ENCODE measurements at regions not wholly inside any gene's neighbourhood (a gene's known extent, or its start where the extent isn't known, plus 50 kb on each side); places are given as distances from the start of the nearest gene placed in this dataset.

- POLR2A ChIA-PET: no interaction called here
- FAIRE-seq (no peak), DNase-seq (ENCODE audit: low read depth, low spot score) (no peak)
- dilution Hi-C loops (cut with MboI; ENCODE audit: extremely low pct_ligation_motif_present, low sequenced_read_pairs) (no loop called here), intact Hi-C loops (cut with micrococcal nuclease) (no loop called here)
- no peaks in the 10 kb centered on the region for H3K36me3 ChIP-seq (ENCODE audit: control insufficient read depth in 2 of 2, extremely low read depth in 1 of 2, insufficient read depth in 2 of 2, low read length in 2 of 2)
- CTCF ChIA-PET: no interaction called here
- no peaks in the 10 kb centered on the region for H3K79me2 ChIP-seq (ENCODE audit: control insufficient read depth, insufficient read depth, low read length)
- no peak overlapping the region for H2AFZ ChIP-seq (ENCODE audit: low read depth, low read length)
- no peaks in the 10 kb centered on the region for H4K20me1 ChIP-seq (replicated peaks; ENCODE audit: control insufficient read depth, extremely low read depth, insufficient read depth, low read length)
- no peaks in the 10 kb centered on the region for H3K4me1 ChIP-seq (ENCODE audit: control insufficient read depth, extremely low read depth, insufficient read depth, low read length)
- H3K4me3 ChIP-seq (replicated peaks in 1 of 3; ENCODE audit: insufficient read depth in 1 of 3, low read depth in 1 of 3, low read length in 3 of 3): no peak overlapping the region
- TF ChIP-seq POLR2A (IDR thresholded peaks at IDR 0.05; ENCODE audit: low read depth, low read length) (no peak), POLR2AphosphoS5 (IDR thresholded peaks at IDR 0.05; ENCODE audit: insufficient read depth, low read depth, low read length) (no peak), EZH2 (IDR thresholded peaks at IDR 0.05; ENCODE audit: borderline replicate concordance, low read depth, low read length, severe bottlenecking) (no peak), JUN (IDR thresholded peaks at IDR 0.05; ENCODE audit: borderline replicate concordance, insufficient read depth, insufficient read length, low read depth) (no peak), CTCF (IDR thresholded peaks at IDR 0.05; ENCODE audit: extremely low read depth in 1 of 2, insufficient read depth in 1 of 2, low read depth in 1 of 2, low read length in 2 of 2) (no peak), GATA2 (IDR thresholded peaks at IDR 0.05; ENCODE audit: insufficient read depth, insufficient read length, low read depth, low read length) (no peak), FOS (IDR thresholded peaks at IDR 0.05; ENCODE audit: borderline replicate concordance, insufficient read depth, low read length) (no peak), MAX (IDR thresholded peaks at IDR 0.05; ENCODE audit: insufficient read depth, insufficient read length) (no peak), MYC (IDR thresholded peaks at IDR 0.05; ENCODE audit: low read depth, low read length) (no peak)
- H3K9me1 ChIP-seq (replicated peaks; ENCODE audit: control insufficient read depth, extremely low read depth, insufficient read depth, low read length): no peaks in the 10 kb centered on the region
- BruUV-seq (replicated peaks): no TSS peak
- H3K27ac ChIP-seq (ENCODE audit: insufficient read depth, low read depth, low read length): no peak overlapping the region
- H3K9me3 ChIP-seq (replicated peaks; ENCODE audit: control insufficient read depth, insufficient read depth, low read length): no peaks in the 10 kb centered on the region
- no peak overlapping the region for H3K9ac ChIP-seq (replicated peaks; ENCODE audit: extremely low read depth, insufficient read depth, low read length)
- H3K27me3 ChIP-seq (ENCODE audit: control insufficient read depth in 2 of 2, insufficient read depth in 2 of 2, low read length in 2 of 2): peaks cover 1 to 4% of the 10 kb centered on the region in 2 experiments
- H3K4me2 ChIP-seq (ENCODE audit: insufficient read depth, low read length): no peak overlapping the region
Observed at GRCh38 chr9:73223594-73223993, 71.9 kb downstream of the ANXA1 start.

Data from endothelial cell of umbilical vein (primary cell).